BE2C (cell line): ENCODE measurements at regions not wholly inside any gene's neighbourhood (a gene's known extent, or its start where the extent isn't known, plus 50 kb on each side); places are given as distances from the start of the nearest gene placed in this dataset.

Experiments
- DNase-seq: peaks from one replicate; pipeline ENCODE4 v3.0.0-alpha.2; 2020
- H3K27me3 ChIP-seq: fragments of 250-450 bp; sonication (Bioruptor Pico); 2 replicates; pipeline ENCODE4 v1.5.1; 2020; ENCODE audit warnings: mild to moderate bottlenecking
- H3K36me3 ChIP-seq: fragments of 250-450 bp; sonication (Bioruptor Pico); 2 replicates; pipeline ENCODE4 v1.5.1; 2020; ENCODE audit warnings: mild to moderate bottlenecking
- H3K4me1 ChIP-seq: fragments of 250-450 bp; sonication (Bioruptor Pico); 2 replicates; pipeline ENCODE4 v1.5.1; 2020
- H3K4me3 ChIP-seq: 2 replicates; pipeline ENCODE4 v1.5.1; 2011; ENCODE audit warnings: low read depth, low read length
- H3K9me3 ChIP-seq: fragments of 250-450 bp; sonication (Bioruptor Pico); 2 replicates; pipeline ENCODE4 v1.5.1; 2020
- TF ChIP-seq, protein P1 (sequence below): IDR thresholded peaks from 2 replicates; pipeline ENCODE4 v1.5.1; 2012; ENCODE audit warnings: mild to moderate bottlenecking, low read depth, low read length

DNA sequence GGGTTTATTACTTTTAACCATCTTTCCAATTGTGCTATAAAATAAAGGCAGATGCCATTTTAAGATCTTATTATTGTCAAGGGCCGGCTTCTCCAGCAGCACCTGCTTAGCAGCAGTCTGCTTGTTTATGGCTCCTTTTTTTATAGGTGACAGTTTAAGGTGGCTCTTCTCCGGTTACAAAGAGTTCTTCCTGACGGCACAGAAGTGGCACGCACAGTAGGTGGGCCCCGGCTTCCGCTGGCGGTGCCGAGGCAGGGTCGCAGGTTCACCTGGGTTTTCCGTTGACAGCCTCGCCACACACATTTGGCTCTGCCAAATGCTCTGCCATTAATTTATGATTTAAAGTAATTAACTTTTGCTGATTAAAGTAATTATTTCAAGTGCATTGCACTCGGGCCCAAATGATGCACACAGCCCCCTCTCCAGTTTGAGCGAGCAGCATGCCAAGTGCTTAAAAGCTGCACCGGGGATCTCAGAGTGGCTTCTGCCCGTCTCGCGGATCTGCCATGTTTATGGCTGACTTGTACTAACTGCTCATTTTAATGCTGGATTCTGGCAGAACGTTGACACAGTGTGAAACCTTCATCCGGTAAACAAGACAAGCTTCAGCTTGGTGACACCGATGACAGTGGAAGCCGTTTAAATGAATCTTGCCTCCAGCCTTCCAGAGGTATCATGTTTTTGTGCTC lies 355.1 kb upstream of the MKI67 start:
- no peak for DNase-seq
- H3K4me1 ChIP-seq: no peaks in the 10 kb centered on the region
- H3K36me3 ChIP-seq: no peaks in the 10 kb centered on the region
- H3K4me3 ChIP-seq: no peak overlapping the region
- no peaks in the 10 kb centered on the region for H3K9me3 ChIP-seq
- TF ChIP-seq, protein P1, sequence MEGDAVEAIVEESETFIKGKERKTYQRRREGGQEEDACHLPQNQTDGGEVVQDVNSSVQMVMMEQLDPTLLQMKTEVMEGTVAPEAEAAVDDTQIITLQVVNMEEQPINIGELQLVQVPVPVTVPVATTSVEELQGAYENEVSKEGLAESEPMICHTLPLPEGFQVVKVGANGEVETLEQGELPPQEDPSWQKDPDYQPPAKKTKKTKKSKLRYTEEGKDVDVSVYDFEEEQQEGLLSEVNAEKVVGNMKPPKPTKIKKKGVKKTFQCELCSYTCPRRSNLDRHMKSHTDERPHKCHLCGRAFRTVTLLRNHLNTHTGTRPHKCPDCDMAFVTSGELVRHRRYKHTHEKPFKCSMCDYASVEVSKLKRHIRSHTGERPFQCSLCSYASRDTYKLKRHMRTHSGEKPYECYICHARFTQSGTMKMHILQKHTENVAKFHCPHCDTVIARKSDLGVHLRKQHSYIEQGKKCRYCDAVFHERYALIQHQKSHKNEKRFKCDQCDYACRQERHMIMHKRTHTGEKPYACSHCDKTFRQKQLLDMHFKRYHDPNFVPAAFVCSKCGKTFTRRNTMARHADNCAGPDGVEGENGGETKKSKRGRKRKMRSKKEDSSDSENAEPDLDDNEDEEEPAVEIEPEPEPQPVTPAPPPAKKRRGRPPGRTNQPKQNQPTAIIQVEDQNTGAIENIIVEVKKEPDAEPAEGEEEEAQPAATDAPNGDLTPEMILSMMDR: no peak
- H3K27me3 ChIP-seq: no peaks in the 10 kb centered on the region

DNA sequence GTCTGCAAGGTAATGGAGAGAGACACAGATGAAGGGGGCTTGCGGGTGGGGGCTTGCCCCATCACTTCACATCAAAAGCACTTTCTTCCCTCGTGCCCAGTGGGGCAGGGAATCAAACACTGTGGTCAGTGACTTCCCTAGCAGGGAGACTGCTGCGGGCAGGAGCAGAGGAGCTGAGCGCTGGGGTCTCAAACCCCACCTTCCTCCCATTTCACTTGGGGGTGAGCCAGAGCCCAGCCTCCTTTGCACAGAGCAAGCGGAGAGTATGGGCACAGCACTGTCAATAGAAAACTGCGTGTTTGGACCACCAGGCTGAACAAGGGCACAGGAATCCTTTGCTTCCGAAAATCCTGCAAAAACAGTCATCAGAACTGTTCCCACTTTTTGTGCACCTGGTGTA lies 355.8 kb upstream of the MKI67 start:
- no peak for DNase-seq
- Histone ChIP-seq H3K4me1 (no peaks in the 10 kb centered on the region), H3K36me3 (no peaks in the 10 kb centered on the region), H3K9me3 (no peaks in the 10 kb centered on the region), H3K27me3 (no peaks in the 10 kb centered on the region), H3K4me3 (no peak overlapping the region)
- TF ChIP-seq, protein P1: no peak

DNA sequence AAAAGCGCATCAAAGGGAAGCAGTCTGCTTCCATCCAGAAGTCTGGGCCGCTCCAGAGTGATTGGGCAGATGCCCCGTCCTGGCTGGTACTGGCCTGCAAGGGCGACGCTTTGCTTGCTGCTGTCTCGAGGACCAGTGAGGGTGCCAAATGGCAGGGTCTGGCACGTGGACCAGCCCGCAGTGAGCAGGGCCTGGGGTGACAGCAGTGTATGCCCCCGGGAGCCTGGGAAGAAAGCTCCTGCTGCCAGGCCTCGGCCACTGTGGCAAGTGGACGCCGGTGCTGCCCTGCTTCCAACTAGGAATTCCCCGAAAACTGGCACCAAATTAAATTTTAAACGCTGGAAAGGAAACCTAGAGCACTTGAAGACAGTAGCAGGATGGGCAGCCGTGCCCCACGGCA lies 357.0 kb upstream of the MKI67 start:
- no peaks in the 10 kb centered on the region for H3K9me3 ChIP-seq
- H3K36me3 ChIP-seq: no peaks in the 10 kb centered on the region
- H3K4me1 ChIP-seq: no peaks in the 10 kb centered on the region
- H3K27me3 ChIP-seq: no peaks in the 10 kb centered on the region
- H3K4me3 ChIP-seq: no peak overlapping the region
- TF ChIP-seq, protein P1: no peak
- DNase-seq: no peak

DNA sequence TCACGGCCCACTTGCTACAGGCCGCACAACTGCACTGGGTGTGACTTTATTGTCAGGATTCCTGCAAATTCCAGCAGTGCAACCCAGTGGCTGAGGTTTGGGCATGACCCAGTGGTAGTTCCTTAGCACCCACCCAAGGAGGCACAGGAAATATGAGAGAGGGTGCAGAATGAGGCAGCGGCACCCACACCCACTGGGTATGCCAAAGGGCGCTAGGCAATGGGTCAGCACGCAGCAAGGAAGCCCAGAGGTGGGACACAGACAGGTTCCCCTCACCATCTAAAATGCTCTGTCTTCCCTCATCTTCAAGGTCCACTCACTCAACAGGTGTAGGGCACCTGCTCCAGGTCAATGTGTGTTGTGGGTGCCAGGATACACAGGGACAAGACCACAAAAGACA lies 357.8 kb upstream of the MKI67 start:
- DNase-seq: no peak
- H3K27me3 ChIP-seq: no peaks in the 10 kb centered on the region
- H3K36me3 ChIP-seq: no peaks in the 10 kb centered on the region
- TF ChIP-seq, protein P1: no peak
- H3K4me3 ChIP-seq: no peak overlapping the region
- H3K9me3 ChIP-seq: no peaks in the 10 kb centered on the region
- no peaks in the 10 kb centered on the region for H3K4me1 ChIP-seq

DNA sequence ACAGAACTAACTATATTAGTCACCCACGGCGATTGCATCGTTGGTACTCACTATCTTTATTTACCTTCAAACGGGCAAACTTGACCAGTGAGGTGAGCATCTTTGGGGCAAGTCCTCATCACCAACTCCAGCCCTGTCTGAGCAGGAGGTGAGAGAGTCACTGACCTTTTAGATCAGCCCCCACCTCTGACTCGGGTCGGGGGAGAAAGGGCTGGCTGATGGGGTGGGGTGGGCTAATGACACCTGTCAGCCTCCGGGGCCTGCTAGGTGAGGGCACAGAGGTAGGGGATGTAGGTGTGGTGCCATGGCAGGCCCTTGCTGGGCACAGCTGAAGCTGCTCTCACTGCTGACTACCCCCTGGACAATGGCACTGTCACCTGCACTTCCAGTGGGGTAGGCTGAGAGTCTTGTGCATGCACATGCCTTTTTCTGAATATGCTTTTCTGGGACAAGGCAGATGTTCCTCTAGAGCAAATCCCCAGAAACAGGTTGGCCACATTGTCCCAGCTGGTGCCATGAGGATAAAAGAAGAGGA lies 359.5 kb upstream of the MKI67 start:
- Histone ChIP-seq H3K4me1 (no peaks in the 10 kb centered on the region), H3K27me3 (no peaks in the 10 kb centered on the region), H3K36me3 (no peaks in the 10 kb centered on the region), H3K4me3 (no peak overlapping the region), H3K9me3 (no peaks in the 10 kb centered on the region)
- DNase-seq: no peak
- TF ChIP-seq, protein P1: no peak

DNA sequence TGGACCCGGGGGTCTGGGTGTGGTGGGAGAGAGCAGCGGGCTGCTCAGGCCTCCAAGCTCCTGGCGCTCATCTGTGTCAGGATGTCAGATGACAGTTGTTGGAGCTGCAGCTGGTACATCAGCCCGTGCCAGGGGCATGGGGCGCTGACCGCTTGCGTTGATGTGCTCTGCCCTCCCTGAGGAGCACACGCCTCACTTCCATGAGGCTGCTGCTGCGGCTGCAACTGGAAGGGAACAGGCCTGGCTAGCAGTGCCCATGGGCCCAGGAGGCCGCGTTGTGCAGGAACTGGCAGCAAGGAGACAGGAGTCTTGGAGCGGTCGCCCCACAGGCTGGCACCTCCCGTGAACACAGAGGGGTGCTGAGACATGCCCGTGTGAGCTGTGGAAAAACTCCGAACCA lies 361.3 kb upstream of the MKI67 start:
- DNase-seq: no peak
- no peaks in the 10 kb centered on the region for H3K36me3 ChIP-seq
- TF ChIP-seq, protein P1: no peak
- H3K9me3 ChIP-seq: no peaks in the 10 kb centered on the region
- H3K27me3 ChIP-seq: no peaks in the 10 kb centered on the region
- H3K4me3 ChIP-seq: no peak overlapping the region
- no peaks in the 10 kb centered on the region for H3K4me1 ChIP-seq
